ENCODE measurements at regions not wholly inside any gene's neighbourhood (a gene's known extent, or its start where the extent isn't known, plus 50 kb on each side); places are given as distances from the start of the nearest gene placed in this dataset.

GRCh38 chr9:81826517-81826906, 101.7 kb upstream of the SPATA31D4 start:
- CTCF ChIA-PET: interaction anchor here (1.3 kb wide), 1 partner anchor 22 kb away, joined by 4 read pairs; no protein-coding TSS in a partner anchor
- ATAC-seq: no peak
- peaks cover 45% of the 10 kb centered on the region for H3K4me1 Mint-ChIP-seq

GRCh38 chr9:81827616-81828296, 100.5 kb upstream of the SPATA31D4 start:
- H3K4me3 Mint-ChIP-seq: no peak overlapping the region
- ChIA-PET POLR2A (no interaction called here), CTCF (no interaction called here)
- H3K4me1 Mint-ChIP-seq: peaks cover 39% of the 10 kb centered on the region
- no peak overlapping the region for H3K27ac Mint-ChIP-seq
- no peaks in the 10 kb centered on the region for H3K36me3 Mint-ChIP-seq
- TF ChIP-seq CTCF (IDR thresholded peaks at IDR 0.05) (no peak), ZNF396 (CRISPR knock-in tag; IDR thresholded peaks at IDR 0.05; ENCODE audit: borderline replicate concordance) (no peak), ATF1 (CRISPR knock-in tag; IDR thresholded peaks at IDR 0.05) (no peak), E2F5 (CRISPR knock-in tag; IDR thresholded peaks at IDR 0.05) (no peak), STAT6 (CRISPR knock-in tag; conservative IDR thresholded peaks at IDR 0.05; ENCODE audit: low read depth) (no peak), MAX (CRISPR knock-in tag; IDR thresholded peaks at IDR 0.05) (no peak)
- DNase-seq (ENCODE audit: low spot score) (no peak), ATAC-seq (no peak)
- no peaks in the 10 kb centered on the region for H3K9me3 Mint-ChIP-seq
- peaks cover 3% of the 10 kb centered on the region for H3K27me3 Mint-ChIP-seq (ENCODE audit: low read depth)

More at GRCh38 chr9:81826517-81826906, 101.7 kb upstream of the SPATA31D4 start:
- H3K27ac Mint-ChIP-seq: no peak overlapping the region
- no peak overlapping the region for H3K4me3 Mint-ChIP-seq
- no peaks in the 10 kb centered on the region for H3K36me3 Mint-ChIP-seq
- H3K9me3 Mint-ChIP-seq: no peaks in the 10 kb centered on the region
- DNase-seq (ENCODE audit: low spot score): no peak
- peaks cover 6% of the 10 kb centered on the region for H3K27me3 Mint-ChIP-seq (ENCODE audit: low read depth)
- TF ChIP-seq NR2C2 (CRISPR knock-in tag; IDR thresholded peaks at IDR 0.05) (no peak), CREM (CRISPR knock-in tag; IDR thresholded peaks at IDR 0.05) (no peak), ZNF671 (CRISPR knock-in tag; IDR thresholded peaks at IDR 0.05) (no peak), SMAD3 (CRISPR knock-in tag; IDR thresholded peaks at IDR 0.05; ENCODE audit: borderline replicate concordance) (no peak), STAT6 (CRISPR knock-in tag; conservative IDR thresholded peaks at IDR 0.05; ENCODE audit: low read depth) (no peak), E2F5 (CRISPR knock-in tag; IDR thresholded peaks at IDR 0.05) (no peak), MLX (CRISPR knock-in tag; IDR thresholded peaks at IDR 0.05) (no peak), ZNF121 (CRISPR knock-in tag; IDR thresholded peaks at IDR 0.05) (no peak)
- POLR2A ChIA-PET: no interaction called here

Measured in WTC11 (cell line).